Body of pancreas (tissue), 4 donors: ENCODE measurements at regions not wholly inside any gene's neighbourhood (a gene's known extent, or its start where the extent isn't known, plus 50 kb on each side); places are given as distances from the start of the nearest gene placed in this dataset.

Experiments
- ATAC-seq: fragments of 150-250 bp; one replicate; pipeline ENCODE4 v1.9.1; 2016
- DNase-seq, 4 donors: peaks; one replicate each; pipeline ENCODE4 v3.0.0-alpha.2; 2019
- H3K27ac ChIP-seq, 4 donors: fragments of 200-600 bp; sonication (generic); 1 replicate in 3 of 4; 2 replicates in 1 of 4; pipeline versions ENCODE4 v1.5.1 to v1.6.1; 2016 to 2019; ENCODE audit warnings: mild to moderate bottlenecking in 1 of 4, mixed read lengths in 1 of 4, moderate library complexity in 1 of 4
- H3K27me3 ChIP-seq, 2 donors: fragments of 200-600 bp; sonication (generic); one replicate each; pipeline ENCODE4 v1.6.0; 2016; ENCODE audit warnings: mild to moderate bottlenecking in 1 of 2
- H3K36me3 ChIP-seq, 2 donors: fragments of 200-600 bp; sonication (generic); replicated peaks in 1 of 2; 2 replicates each; pipeline ENCODE4 v1.5.1; 2016; ENCODE audit warnings: low read depth in 2 of 2; ENCODE audit not compliant: insufficient read depth in 1 of 2
- H3K4me1 ChIP-seq: fragments of 200-600 bp; sonication (generic); one replicate; pipeline ENCODE4 v1.6.0; 2016
- H3K4me3 ChIP-seq, 2 donors: fragments of 200-600 bp; sonication (generic); 1 replicate in 1 of 2; 2 replicates in 1 of 2; pipeline ENCODE4 v1.5.1; 2016 to 2019
- H3K9me3 ChIP-seq, 3 donors: fragments of 200-600 bp; sonication (generic); 1 replicate in 2 of 3; 2 replicates in 1 of 3; pipeline ENCODE4 v1.5.1; 2016
- CTCF ChIP-seq, 7 experiments: fragments of 450-650 bp in 4 of 7; fragments of 200-600 bp in 3 of 7; sonication (generic) in 3 of 7; IDR thresholded peaks; one replicate each; pipeline ENCODE4 v1.5.1; 2016 to 2019; ENCODE audit warnings: antibody characterized with exemption in 7 of 7
- POLR2A ChIP-seq, 3 donors: fragments of 450-650 bp; IDR thresholded peaks; one replicate each; pipeline ENCODE4 v1.6.1; 2016; ENCODE audit warnings: antibody characterized with exemption in 3 of 3, mild to moderate bottlenecking in 2 of 3
- whole genome bisulfite sequencing, 2 donors: methylation state at CpG; one replicate each; pipeline ENCODE4 v1.1.5; 2017; 5-methylcytosine and 5-hydroxymethylcytosine counted together
- intact Hi-C: fragments of 100-400 bp; cut with DNase I; formaldehyde crosslinking; loops from one replicate; pipeline ENCODE4 v1.15.1; 2023

GRCh38 chr20:62545901-62546525, 70.2 kb upstream of the GATA5 start:
- peaks cover 6% of the 10 kb centered on the region for H3K4me1 ChIP-seq
- intact Hi-C loops: no loop called here
- no peaks in the 10 kb centered on the region for H3K9me3 ChIP-seq
- H3K27me3 ChIP-seq: peaks cover 0 to 8% of the 10 kb centered on the region in 2 donors
- no peaks in the 10 kb centered on the region for H3K36me3 ChIP-seq
- H3K27ac ChIP-seq: no peak overlapping the region
- TF ChIP-seq POLR2A (IDR thresholded peaks at IDR 0.05): no peak
- ATAC-seq (no peak), DNase-seq (no peak)
- WGBS, 2 donors: 70 to 83% methylated on average over 7 to 21 of the region's 22 CpGs
- H3K4me3 ChIP-seq: no peak overlapping the region

- H3K27me3 ChIP-seq: peaks cover 0 to 12% of the 10 kb centered on the region in 2 donors
- no peak for ATAC-seq
- H3K27ac ChIP-seq: no peak overlapping the region
- peaks cover 12% of the 10 kb centered on the region for H3K4me1 ChIP-seq
- H3K36me3 ChIP-seq: no peaks in the 10 kb centered on the region
- intact Hi-C loops: no loop called here
- H3K4me3 ChIP-seq: no peak overlapping the region
- TF ChIP-seq CTCF (IDR thresholded peaks at IDR 0.05) (no peak), POLR2A (IDR thresholded peaks at IDR 0.05) (no peak)
- DNase-seq: no peak
- no peaks in the 10 kb centered on the region for H3K9me3 ChIP-seq
- 68 to 84% methylated on average over 8 to 12 of the region's 12 CpGs for WGBS, 2 donors
These were observed 70.8 kb upstream of the GATA5 start for GRCh38 chr20:62546606-62547005.

- peaks cover 0 to 13% of the 10 kb centered on the region in 2 donors for H3K27me3 ChIP-seq
- H3K9me3 ChIP-seq: no peaks in the 10 kb centered on the region
- intact Hi-C loops: no loop called here
- no peaks in the 10 kb centered on the region for H3K36me3 ChIP-seq
- H3K4me1 ChIP-seq: peaks cover 12% of the 10 kb centered on the region
- WGBS, 2 donors: 78 to 85% methylated on average over 14 of the region's 14 CpGs
- DNase-seq: no peak
- H3K27ac ChIP-seq: no peak overlapping the region
- TF ChIP-seq POLR2A (IDR thresholded peaks at IDR 0.05) (no peak), CTCF (IDR thresholded peaks at IDR 0.05) (no peak)
- ATAC-seq: no peak
- no peak overlapping the region for H3K4me3 ChIP-seq
These were observed 71.6 kb upstream of the GATA5 start for GRCh38 chr20:62547364-62547763.

- Histone ChIP-seq H3K36me3 (no peaks in the 10 kb centered on the region), H3K9me3 (no peaks in the 10 kb centered on the region), H3K4me1 (peaks cover 12% of the 10 kb centered on the region), H3K4me3 (no peak overlapping the region), H3K27me3 (peaks cover 0 to 19% of the 10 kb centered on the region in 2 donors), H3K27ac (no peak overlapping the region)
- TF ChIP-seq CTCF (IDR thresholded peaks at IDR 0.05) (no peak), POLR2A (IDR thresholded peaks at IDR 0.05) (no peak)
- DNase-seq (no peak), ATAC-seq (no peak)
- intact Hi-C loops: no loop called here
- 55 to 69% methylated on average over 2 to 10 of the region's 10 CpGs for WGBS, 2 donors
These were observed 72.7 kb upstream of the GATA5 start for GRCh38 chr20:62548471-62548870.

GRCh38 chr20:62549029-62549428, 73.2 kb upstream of the GATA5 start:
- Histone ChIP-seq H3K36me3 (no peaks in the 10 kb centered on the region), H3K9me3 (no peaks in the 10 kb centered on the region), H3K4me3 (no peak overlapping the region), H3K27me3 (peaks cover 0 to 19% of the 10 kb centered on the region in 2 donors), H3K4me1 (peaks cover 12% of the 10 kb centered on the region), H3K27ac (no peak overlapping the region)
- no peak for DNase-seq
- 74 to 77% methylated on average over 10 to 13 of the region's 13 CpGs for WGBS, 2 donors
- no peak for TF ChIP-seq POLR2A (IDR thresholded peaks at IDR 0.05)
- TF ChIP-seq CTCF (IDR thresholded peaks at IDR 0.05): no peak
- intact Hi-C loops: no loop called here
- no peak for ATAC-seq
